ENCODE measurements at regions not wholly inside any gene's neighbourhood (a gene's known extent, or its start where the extent isn't known, plus 50 kb on each side); places are given as distances from the start of the nearest gene placed in this dataset.

GRCh38 chr13:72062566-72062965 is 195.6 kb upstream of the DACH1 start (continued):
- no peak for TF ChIP-seq ZBTB4 (CRISPR knock-in tag; IDR thresholded peaks at IDR 0.05)
- TF ChIP-seq KAT2A (conservative IDR thresholded peaks at IDR 0.05; ENCODE audit: control insufficient read depth, low read depth, low read length): no peak
- no peak for TF ChIP-seq TCF3 (IDR thresholded peaks at IDR 0.05; ENCODE audit: borderline replicate concordance, insufficient read depth, low read depth, low read length)
- no peak for TF ChIP-seq SPI1 (IDR thresholded peaks at IDR 0.05; ENCODE audit: borderline replicate concordance, insufficient read depth, low read depth, low read length)

DNA sequence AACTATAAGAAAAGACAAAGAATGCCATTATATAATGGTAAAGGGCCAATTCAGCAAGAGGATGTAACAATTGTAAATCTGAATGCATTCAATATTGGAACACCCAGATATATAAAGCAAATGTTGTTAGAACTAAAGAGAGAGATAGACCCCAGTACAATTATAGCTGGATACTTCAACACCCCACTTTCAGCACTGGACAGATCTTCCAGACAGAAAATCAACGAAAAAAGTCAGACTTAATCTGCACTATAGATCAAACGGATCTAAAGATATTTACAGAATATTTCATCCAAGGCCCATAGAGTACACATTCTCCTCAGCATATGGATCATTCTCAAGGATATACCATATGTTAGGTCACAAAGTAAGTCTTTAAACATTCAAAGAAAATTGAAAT is 194.6 kb upstream of the DACH1 start:
- no peak overlapping the region for H2AFZ ChIP-seq (ENCODE audit: control insufficient read depth, low read depth, low read length)
- no peak overlapping the region for H3K4me2 ChIP-seq (ENCODE audit: control insufficient read depth, insufficient read depth)
- H3K36me3 ChIP-seq (ENCODE audit: control insufficient read depth in 2 of 2, insufficient read depth in 2 of 2, low read length in 1 of 2): no peaks in the 10 kb centered on the region
- no peaks in the 10 kb centered on the region for H3K79me2 ChIP-seq (ENCODE audit: control insufficient read depth, insufficient read depth, low read length)
- H3K27me3 ChIP-seq (replicated peaks in 1 of 2; ENCODE audit: control insufficient read depth in 2 of 2, insufficient read depth in 2 of 2, low read length in 1 of 2): no peaks in the 10 kb centered on the region
- H3K4me1 ChIP-seq (ENCODE audit: control insufficient read depth, insufficient read depth, low read length): no peaks in the 10 kb centered on the region
- WGBS (ENCODE audit: insufficient coverage, insufficient replicate concordance, low lambda C conversion rate, missing lambda C conversion rate): 19% methylated on average over 2 of the region's 2 CpGs
- POLR2A ChIA-PET: interaction anchor here (0.6 kb wide), 1 partner anchor 1129 kb away, joined by 6 read pairs; no protein-coding TSS in a partner anchor
- H3K9ac ChIP-seq (ENCODE audit: control insufficient read depth, insufficient read depth, low read length): no peak overlapping the region
- ATAC-seq: no peak
- CTCF ChIA-PET: no interaction called here
- intact Hi-C loops (cut with micrococcal nuclease; ENCODE audit: unreplicated experiment): no loop called here
- FAIRE-seq: no peak
- no peak overlapping the region for H3K4me3 ChIP-seq
- RAD21 ChIA-PET (ENCODE audit: unreplicated experiment): interaction anchor here (0.6 kb wide), 1 partner anchor 313 kb away, joined by 3 read pairs; no protein-coding TSS in a partner anchor
- SMC1A ChIA-PET (ENCODE audit: uncharacterized antibody, unreplicated experiment): no interaction called here
- no peaks in the 10 kb centered on the region for H4K20me1 ChIP-seq (ENCODE audit: control insufficient read depth, insufficient read depth)
- H3K9me3 ChIP-seq (replicated peaks; ENCODE audit: control insufficient read depth, insufficient read depth, low read length): no peaks in the 10 kb centered on the region
- DNase-seq (ENCODE audit: low read depth, low spot score): no peak
- no peak overlapping the region for H3K27ac ChIP-seq (ENCODE audit: control insufficient read depth, insufficient read depth)
- in situ Hi-C loops (cut with MboI): no loop called here
- BruUV-seq (replicated peaks): no TSS peak
- TF ChIP-seq EGR1 (IDR thresholded peaks at IDR 0.05; ENCODE audit: borderline replicate concordance in 1 of 2, low read depth in 2 of 2, low read length in 2 of 2) (no peak), ESRRA (IDR thresholded peaks at IDR 0.05; ENCODE audit: low read length) (no peak), JUND (IDR thresholded peaks at IDR 0.05; ENCODE audit: low read depth, low read length) (no peak), MEF2A (IDR thresholded peaks at IDR 0.05; ENCODE audit: insufficient read depth, low read depth, low read length) (no peak), SMARCA5 (IDR thresholded peaks at IDR 0.05) (no peak), ZBTB11 (CRISPR knock-in tag; IDR thresholded peaks at IDR 0.05) (no peak), NFYA (IDR thresholded peaks at IDR 0.05; ENCODE audit: borderline replicate concordance, low read depth, low read length) (no peak), KAT2A (conservative IDR thresholded peaks at IDR 0.05; ENCODE audit: control insufficient read depth, low read depth, low read length) (no peak), RFX5 (IDR thresholded peaks at IDR 0.05; ENCODE audit: low read depth, low read length) (no peak), CBFB (IDR thresholded peaks at IDR 0.05; ENCODE audit: low read depth) (no peak)
- TF ChIP-seq, protein P1, sequence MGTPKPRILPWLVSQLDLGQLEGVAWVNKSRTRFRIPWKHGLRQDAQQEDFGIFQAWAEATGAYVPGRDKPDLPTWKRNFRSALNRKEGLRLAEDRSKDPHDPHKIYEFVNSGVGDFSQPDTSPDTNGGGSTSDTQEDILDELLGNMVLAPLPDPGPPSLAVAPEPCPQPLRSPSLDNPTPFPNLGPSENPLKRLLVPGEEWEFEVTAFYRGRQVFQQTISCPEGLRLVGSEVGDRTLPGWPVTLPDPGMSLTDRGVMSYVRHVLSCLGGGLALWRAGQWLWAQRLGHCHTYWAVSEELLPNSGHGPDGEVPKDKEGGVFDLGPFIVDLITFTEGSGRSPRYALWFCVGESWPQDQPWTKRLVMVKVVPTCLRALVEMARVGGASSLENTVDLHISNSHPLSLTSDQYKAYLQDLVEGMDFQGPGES (IDR thresholded peaks at IDR 0.05): no peak
